ENCODE measurements at regions not wholly inside any gene's neighbourhood (a gene's known extent, or its start where the extent isn't known, plus 50 kb on each side); places are given as distances from the start of the nearest gene placed in this dataset.

GRCh38 chr10:60645980-60646379, 132.3 kb upstream of the CDK1 start:
- Mint-ChIP-seq H3K27ac (no peak overlapping the region), H3K4me1 (ENCODE audit: low read depth) (peaks cover 26% of the 10 kb centered on the region), H3K9me3 (no peaks in the 10 kb centered on the region), H3K27me3 (no peaks in the 10 kb centered on the region), H3K36me3 (no peaks in the 10 kb centered on the region), H3K4me3 (no peak overlapping the region)
- no peak for DNase-seq
- ChIA-PET CTCF (interaction anchor here (0.6 to 2.2 kb wide), 24 partner anchors 8 to 1405 kb away, joined by 3 to 36 read pairs (median 4); no protein-coding TSS in a partner anchor), POLR2A (no interaction called here)
- intact Hi-C loops (cut with micrococcal nuclease), result loop anchor here (2.0 to 10.0 kb wide), 5 partner anchors 73 to 639 kb away; no protein-coding TSS in a partner anchor

GRCh38 chr10:60644436-60645130, 133.7 kb upstream of the CDK1 start:
- H3K27ac Mint-ChIP-seq, result no peak overlapping the region
- no peaks in the 10 kb centered on the region for H3K36me3 Mint-ChIP-seq
- H3K4me1 Mint-ChIP-seq (ENCODE audit: low read depth), result peaks cover 16% of the 10 kb centered on the region
- no peak for DNase-seq
- intact Hi-C loops (cut with micrococcal nuclease), result loop anchor here (5.0 to 10.0 kb wide), 3 partner anchors 407 to 640 kb away; no protein-coding TSS in a partner anchor
- ChIA-PET POLR2A (no interaction called here), CTCF (interaction anchor here (0.7 to 1.1 kb wide), 2 partner anchors 78 to 452 kb away, joined by 3 read pairs; no protein-coding TSS in a partner anchor)
- no peaks in the 10 kb centered on the region for H3K27me3 Mint-ChIP-seq
- no peaks in the 10 kb centered on the region for H3K9me3 Mint-ChIP-seq
- no peak overlapping the region for H3K4me3 Mint-ChIP-seq

DNA sequence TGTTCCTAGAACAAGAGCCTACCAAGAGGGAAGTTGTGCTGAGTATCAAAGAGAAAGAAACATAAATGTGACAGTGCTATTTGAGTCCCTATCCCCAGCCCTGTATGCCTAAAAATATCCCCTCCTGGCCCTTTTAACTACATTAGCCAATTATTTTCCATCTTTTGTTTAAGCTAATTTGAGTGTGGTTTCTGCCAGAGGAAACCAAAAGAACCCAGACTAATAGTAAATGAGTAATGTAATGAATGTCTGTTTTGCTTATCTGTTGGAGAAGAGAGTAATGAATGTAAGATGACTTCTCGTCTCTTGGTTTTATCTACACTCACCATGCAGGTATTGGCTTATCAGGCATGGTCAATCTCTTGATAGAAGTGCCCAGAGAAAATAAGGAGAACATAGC, 134.4 kb upstream of the CDK1 start:
- H3K4me3 Mint-ChIP-seq, result no peak overlapping the region
- no peak for DNase-seq
- POLR2A ChIA-PET, result no interaction called here
- H3K9me3 Mint-ChIP-seq, result no peaks in the 10 kb centered on the region
- CTCF ChIA-PET, result interaction anchor here (0.7 to 1.1 kb wide), 2 partner anchors 77 to 91 kb away, joined by 3 read pairs; no protein-coding TSS in a partner anchor
- no peak overlapping the region for H3K27ac Mint-ChIP-seq
- no peaks in the 10 kb centered on the region for H3K27me3 Mint-ChIP-seq
- H3K36me3 Mint-ChIP-seq, result no peaks in the 10 kb centered on the region
- H3K4me1 Mint-ChIP-seq (ENCODE audit: low read depth), result peaks cover 13% of the 10 kb centered on the region
- intact Hi-C loops (cut with micrococcal nuclease), result loop anchor here (10.0 kb wide), 2 partner anchors 439 to 641 kb away; no protein-coding TSS in a partner anchor

GRCh38 chr10:60629332-60629731, 148.9 kb upstream of the CDK1 start:
- peaks cover 10% of the 10 kb centered on the region for H3K4me1 Mint-ChIP-seq (ENCODE audit: low read depth)
- no peaks in the 10 kb centered on the region for H3K9me3 Mint-ChIP-seq
- no peaks in the 10 kb centered on the region for H3K27me3 Mint-ChIP-seq
- H3K27ac Mint-ChIP-seq, result no peak overlapping the region
- no peak overlapping the region for H3K4me3 Mint-ChIP-seq
- DNase-seq, result no peak
- ChIA-PET CTCF (interaction anchor here (1.0 to 1.1 kb wide), 4 partner anchors 10 to 88 kb away, joined by 3 read pairs; no protein-coding TSS in a partner anchor), POLR2A (interaction anchor here (0.6 kb wide), 1 partner anchor 56 kb away, joined by 3 read pairs; no protein-coding TSS in a partner anchor)
- intact Hi-C loops (cut with micrococcal nuclease), result no loop called here
- H3K36me3 Mint-ChIP-seq, result peaks cover 4% of the 10 kb centered on the region

GRCh38 chr10:60627778-60628748, 150.2 kb upstream of the CDK1 start:
- Mint-ChIP-seq H3K4me3 (no peak overlapping the region), H3K27me3 (no peaks in the 10 kb centered on the region), H3K27ac (no peak overlapping the region), H3K4me1 (ENCODE audit: low read depth) (peaks cover 3% of the 10 kb centered on the region), H3K9me3 (no peaks in the 10 kb centered on the region), H3K36me3 (no peaks in the 10 kb centered on the region)
- CTCF ChIA-PET, result interaction anchor here (1.0 to 2.2 kb wide), 3 partner anchors 8 to 78 kb away, joined by 3 to 6 read pairs (median 3); no protein-coding TSS in a partner anchor
- no peak for DNase-seq
- intact Hi-C loops (cut with micrococcal nuclease), result no loop called here
- POLR2A ChIA-PET, result no interaction called here

DNA sequence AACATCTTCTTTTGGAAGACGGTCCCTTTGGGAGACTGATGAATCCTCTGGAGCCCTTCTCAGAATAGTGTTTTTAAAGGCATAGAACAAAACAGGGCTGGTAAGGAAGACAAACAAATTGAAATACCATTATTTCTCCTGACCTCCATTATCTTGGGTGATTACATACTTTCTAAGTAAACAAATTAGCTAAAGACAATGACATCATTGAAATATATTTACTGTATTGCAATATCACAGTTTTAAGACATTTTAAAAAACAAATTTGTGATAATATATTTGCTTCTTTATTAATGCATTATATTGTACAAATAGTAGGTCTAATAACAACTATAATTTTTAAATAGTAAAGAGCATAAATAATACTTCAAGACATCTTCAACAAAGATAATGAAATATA, 152.2 kb upstream of the CDK1 start:
- Mint-ChIP-seq H3K9me3 (no peaks in the 10 kb centered on the region), H3K4me3 (no peak overlapping the region), H3K27ac (no peak overlapping the region), H3K36me3 (no peaks in the 10 kb centered on the region), H3K4me1 (ENCODE audit: low read depth) (peaks cover 7% of the 10 kb centered on the region), H3K27me3 (no peaks in the 10 kb centered on the region)
- ChIA-PET CTCF (no interaction called here), POLR2A (no interaction called here)
- intact Hi-C loops (cut with micrococcal nuclease), result no loop called here
- DNase-seq, result no peak

GRCh38 chr10:60623627-60624026, 154.7 kb upstream of the CDK1 start:
- Mint-ChIP-seq H3K4me3 (no peak overlapping the region), H3K36me3 (no peaks in the 10 kb centered on the region), H3K27me3 (no peaks in the 10 kb centered on the region), H3K4me1 (ENCODE audit: low read depth) (peaks cover 9% of the 10 kb centered on the region), H3K27ac (no peak overlapping the region), H3K9me3 (no peaks in the 10 kb centered on the region)
- DNase-seq, result no peak
- intact Hi-C loops (cut with micrococcal nuclease), result no loop called here
- CTCF ChIA-PET, result no interaction called here
- POLR2A ChIA-PET, result no interaction called here

DNA sequence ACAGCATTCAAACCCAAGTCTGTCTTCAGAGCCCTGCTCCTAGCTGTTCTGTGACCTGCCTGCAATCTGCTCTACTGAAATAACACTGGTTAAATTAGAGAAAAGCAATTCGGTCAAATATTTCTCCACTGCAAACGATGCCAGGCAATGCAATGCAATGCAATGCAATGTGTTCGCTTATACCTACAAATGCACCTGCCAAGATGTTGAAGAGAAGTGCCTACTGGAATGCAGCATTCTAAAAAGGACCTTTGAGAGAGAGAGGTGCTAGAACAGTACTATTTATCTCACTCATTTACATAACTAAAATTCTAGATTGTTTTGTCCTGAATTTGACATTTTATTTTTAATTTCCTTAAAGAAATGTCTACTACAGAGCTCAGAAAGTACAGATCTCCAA, 157.3 kb upstream of the CDK1 start:
- ChIA-PET CTCF (no interaction called here), POLR2A (no interaction called here)
- intact Hi-C loops (cut with micrococcal nuclease), result no loop called here
- Mint-ChIP-seq H3K27ac (no peak overlapping the region), H3K4me1 (ENCODE audit: low read depth) (peaks cover 11% of the 10 kb centered on the region), H3K36me3 (no peaks in the 10 kb centered on the region), H3K4me3 (no peak overlapping the region), H3K9me3 (no peaks in the 10 kb centered on the region), H3K27me3 (no peaks in the 10 kb centered on the region)
- DNase-seq, result no peak

DNA sequence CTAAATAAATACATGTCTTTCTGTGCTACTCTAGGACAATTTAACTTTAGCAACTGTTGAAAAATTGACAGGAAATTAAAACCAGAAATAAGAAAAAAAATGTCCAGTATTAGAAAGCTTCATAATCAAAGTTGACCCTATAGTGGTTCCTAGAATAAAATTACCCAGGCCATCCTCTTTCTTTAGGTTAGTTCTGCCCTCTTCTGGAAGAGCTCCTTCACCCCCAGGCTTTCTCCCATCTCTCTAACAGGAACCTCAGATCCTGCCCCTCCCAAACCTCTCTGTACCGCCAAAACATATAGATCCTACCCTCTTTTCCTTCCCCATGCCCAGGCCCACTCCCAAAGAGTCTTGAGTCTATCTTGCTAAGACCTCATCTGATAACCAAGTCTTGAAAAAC, 159.4 kb upstream of the CDK1 start:
- Mint-ChIP-seq H3K36me3 (no peaks in the 10 kb centered on the region), H3K9me3 (no peaks in the 10 kb centered on the region), H3K27me3 (no peaks in the 10 kb centered on the region), H3K27ac (no peak overlapping the region), H3K4me3 (no peak overlapping the region), H3K4me1 (ENCODE audit: low read depth) (peaks cover 11% of the 10 kb centered on the region)
- no peak for DNase-seq
- CTCF ChIA-PET, result interaction anchor here (0.7 to 1.6 kb wide), 3 partner anchors 11 to 174 kb away, joined by 4 to 11 read pairs (median 4); no protein-coding TSS in a partner anchor
- intact Hi-C loops (cut with micrococcal nuclease), result no loop called here
- POLR2A ChIA-PET, result no interaction called here

GRCh38 chr10:60615541-60615940, 162.7 kb upstream of the CDK1 start:
- no peaks in the 10 kb centered on the region for H3K36me3 Mint-ChIP-seq
- no peak overlapping the region for H3K27ac Mint-ChIP-seq
- intact Hi-C loops (cut with micrococcal nuclease), result no loop called here
- no peaks in the 10 kb centered on the region for H3K9me3 Mint-ChIP-seq
- no peaks in the 10 kb centered on the region for H3K27me3 Mint-ChIP-seq
- H3K4me3 Mint-ChIP-seq, result no peak overlapping the region
- CTCF ChIA-PET, result no interaction called here
- POLR2A ChIA-PET, result no interaction called here
- H3K4me1 Mint-ChIP-seq (ENCODE audit: low read depth), result peaks cover 22% of the 10 kb centered on the region
- DNase-seq, result no peak

DNA sequence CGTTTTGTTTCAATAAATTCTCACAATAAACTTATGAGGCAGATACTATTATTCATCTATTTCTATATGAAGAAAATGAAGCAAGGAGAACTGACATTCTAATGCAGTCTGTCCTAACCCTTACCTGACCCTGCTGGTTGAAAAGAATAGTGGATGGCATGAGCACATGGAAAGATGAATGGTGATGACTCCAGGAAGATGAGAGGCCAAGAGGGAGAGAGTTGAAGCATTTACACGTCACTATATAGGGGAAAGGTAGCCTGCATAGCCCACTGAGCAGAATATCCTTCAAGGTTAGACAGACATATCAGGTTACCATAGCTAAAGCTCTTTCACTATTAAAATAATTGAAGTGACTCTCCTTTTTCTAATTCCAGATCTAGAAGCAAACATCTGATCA, 163.9 kb upstream of the CDK1 start:
- Mint-ChIP-seq H3K27me3 (no peaks in the 10 kb centered on the region), H3K4me1 (ENCODE audit: low read depth) (peaks cover 24% of the 10 kb centered on the region), H3K4me3 (no peak overlapping the region), H3K9me3 (no peaks in the 10 kb centered on the region), H3K27ac (no peak overlapping the region), H3K36me3 (no peaks in the 10 kb centered on the region)
- POLR2A ChIA-PET, result no interaction called here
- intact Hi-C loops (cut with micrococcal nuclease), result no loop called here
- no peak for DNase-seq
- CTCF ChIA-PET, result interaction anchor here (0.9 to 2.7 kb wide), 3 partner anchors 32 to 171 kb away, joined by 3 to 10 read pairs (median 5); no protein-coding TSS in a partner anchor

DNA sequence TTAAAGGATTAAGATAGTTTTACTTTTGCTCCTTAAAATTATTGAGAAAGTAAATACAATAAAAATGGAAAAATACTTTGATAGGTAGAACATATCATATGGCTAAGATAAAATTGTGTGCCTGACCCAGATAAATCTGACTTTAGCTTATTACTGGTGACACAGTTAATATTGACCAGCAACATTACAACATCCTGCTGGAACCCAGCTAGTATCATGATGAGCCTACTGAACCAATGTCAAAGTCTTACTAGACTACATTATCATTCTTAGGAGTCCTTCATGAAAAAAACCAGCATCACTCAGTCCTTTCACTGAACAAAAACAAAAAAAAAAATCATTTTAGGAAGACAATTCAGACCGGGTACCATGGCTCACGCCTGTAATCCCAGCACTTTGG, 164.8 kb upstream of the CDK1 start:
- H3K36me3 Mint-ChIP-seq, result peaks cover 2% of the 10 kb centered on the region
- intact Hi-C loops (cut with micrococcal nuclease), result no loop called here
- POLR2A ChIA-PET, result no interaction called here
- peaks cover 26% of the 10 kb centered on the region for H3K4me1 Mint-ChIP-seq (ENCODE audit: low read depth)
- H3K27me3 Mint-ChIP-seq, result no peaks in the 10 kb centered on the region
- CTCF ChIA-PET, result interaction anchor here (1.7 to 2.7 kb wide), 2 partner anchors 33 to 170 kb away, joined by 5 to 10 read pairs; no protein-coding TSS in a partner anchor
- H3K9me3 Mint-ChIP-seq, result no peaks in the 10 kb centered on the region
- no peak for DNase-seq
- H3K27ac Mint-ChIP-seq, result no peak overlapping the region
- no peak overlapping the region for H3K4me3 Mint-ChIP-seq

All from activated CD4-positive, alpha-beta memory T cell treated with anti-CD3 and anti-CD28 coated beads for 36 hours (primary cell).